BJ (cell line): ENCODE measurements at regions not wholly inside any gene's neighbourhood (a gene's known extent, or its start where the extent isn't known, plus 50 kb on each side); places are given as distances from the start of the nearest gene placed in this dataset.

Experiments used
- CTCF ChIA-PET: fragments of 350-600 bp; formaldehyde crosslinking; extraction: SDS; loops from one replicate; lab custom pipeline; 2021; ENCODE audit warnings: antibody characterized with exemption, inconsistent platforms; lab: Yijun Ruan, JAX
- POLR2A ChIA-PET: fragments of 300-600 bp; sonication (Branson Sonifier 250); formaldehyde crosslinking; extraction: SDS; loops from one replicate; lab custom pipeline; 2021; ENCODE audit warnings: antibody characterized with exemption; lab: Charles Lee
- DNase-seq: peaks from one replicate; pipeline ENCODE4 v3.0.0-alpha.2; 2011; ENCODE audit warnings: low read depth
- H3K27me3 ChIP-seq: 2 replicates; pipeline ENCODE4 v1.6.0; 2011; ENCODE audit warnings: low read length; ENCODE audit not compliant: control insufficient read depth, insufficient read depth
- H3K36me3 ChIP-seq: 2 replicates; pipeline ENCODE4 v1.5.1; 2011; ENCODE audit warnings: low read length; ENCODE audit not compliant: control insufficient read depth, insufficient read depth
- H3K4me3 ChIP-seq: 2 replicates; pipeline ENCODE4 v1.5.1; 2011; ENCODE audit warnings: low read depth, mild to moderate bottlenecking, control low read depth, low read length
- CTCF ChIP-seq: IDR thresholded peaks from 2 replicates; pipeline ENCODE4 v1.5.1; 2011; ENCODE audit warnings: low read depth, mild to moderate bottlenecking, control low read depth, inconsistent platforms, low read length, moderate library complexity; ENCODE audit not compliant: insufficient read depth

GRCh38 chr15:70436428-70436827 lies 326.9 kb downstream of the UACA start:
- no peaks in the 10 kb centered on the region for H3K36me3 ChIP-seq
- CTCF ChIA-PET = no interaction called here

GRCh38 chr15:70435872-70436271 lies 327.5 kb downstream of the UACA start:
- TF ChIP-seq CTCF = no peak
- ChIA-PET CTCF (no interaction called here), POLR2A (no interaction called here)
- no peak for DNase-seq
- H3K27me3 ChIP-seq = peaks cover 16% of the 10 kb centered on the region
- H3K36me3 ChIP-seq = no peaks in the 10 kb centered on the region
- H3K4me3 ChIP-seq = no peak overlapping the region

More at GRCh38 chr15:70436428-70436827, 326.9 kb downstream of the UACA start:
- DNase-seq = no peak
- Histone ChIP-seq H3K4me3 (no peak overlapping the region), H3K27me3 (peaks cover 18% of the 10 kb centered on the region)
- TF ChIP-seq CTCF = no peak
- POLR2A ChIA-PET = no interaction called here

GRCh38 chr15:70435369-70435768 lies 328.0 kb downstream of the UACA start:
- Histone ChIP-seq H3K27me3 (peaks cover 16% of the 10 kb centered on the region), H3K4me3 (no peak overlapping the region), H3K36me3 (no peaks in the 10 kb centered on the region)
- ChIA-PET CTCF (no interaction called here), POLR2A (no interaction called here)
- TF ChIP-seq CTCF = no peak
- DNase-seq = no peak

GRCh38 chr15:70433586-70434324 lies 329.6 kb downstream of the UACA start:
- POLR2A ChIA-PET = no interaction called here
- CTCF ChIA-PET = interaction anchor here (0.7 to 1.0 kb wide), 2 partner anchors 13 to 31 kb away, joined by 3 to 4 read pairs; no protein-coding TSS in a partner anchor

More at GRCh38 chr15:70433586-70434324, 329.6 kb downstream of the UACA start:
- no peak for DNase-seq
- Histone ChIP-seq H3K4me3 (no peak overlapping the region), H3K36me3 (no peaks in the 10 kb centered on the region), H3K27me3 (peaks cover 12% of the 10 kb centered on the region)
- TF ChIP-seq CTCF = no peak
